ENCODE measurements at regions not wholly inside any gene's neighbourhood (a gene's known extent, or its start where the extent isn't known, plus 50 kb on each side); places are given as distances from the start of the nearest gene placed in this dataset.

- H3K27me3 ChIP-seq (ENCODE audit: insufficient read depth, insufficient read length) = no peaks in the 10 kb centered on the region
- H3K9me3 ChIP-seq (ENCODE audit: insufficient read depth, low read length) = no peaks in the 10 kb centered on the region
- peak; percentile 27 for DNase-seq (ENCODE audit: low read depth, low spot score)
- H3K36me3 ChIP-seq (ENCODE audit: insufficient read depth, insufficient read length, low read length) = no peaks in the 10 kb centered on the region
- no peaks in the 10 kb centered on the region for H3K4me1 ChIP-seq (ENCODE audit: insufficient read depth, insufficient read length)
- H3K9ac ChIP-seq (ENCODE audit: insufficient read length, low read depth) = no peak overlapping the region
- no peak overlapping the region for H3K4me3 ChIP-seq (ENCODE audit: insufficient read length, low read depth)
- TF ChIP-seq ZNF274 (IDR thresholded peaks at IDR 0.05; ENCODE audit: low read depth, low read length) = no peak
Observed at GRCh38 chr7:142375710-142376313, 118.0 kb upstream of the PRSS58 start.

GRCh38 chr7:142372727-142373126, 114.9 kb upstream of the PRSS58 start:
- Histone ChIP-seq H3K9me3 (ENCODE audit: insufficient read depth, low read length) (peaks cover 14% of the 10 kb centered on the region; the same call in 1 of the 2 replicates), H3K36me3 (ENCODE audit: insufficient read depth, insufficient read length, low read length) (no peaks in the 10 kb centered on the region), H3K4me3 (ENCODE audit: insufficient read length, low read depth) (no peak overlapping the region), H3K9ac (ENCODE audit: insufficient read length, low read depth) (no peak overlapping the region), H3K27me3 (ENCODE audit: insufficient read depth, insufficient read length) (no peaks in the 10 kb centered on the region), H3K4me1 (ENCODE audit: insufficient read depth, insufficient read length) (no peaks in the 10 kb centered on the region)
- TF ChIP-seq SUZ12 (IDR thresholded peaks at IDR 0.05; ENCODE audit: extremely low read depth, insufficient read depth, insufficient read length) = no peak
- no peak for TF ChIP-seq ZNF274 (IDR thresholded peaks at IDR 0.05; ENCODE audit: low read depth, low read length)
- TF ChIP-seq YY1 (IDR thresholded peaks at IDR 0.05; ENCODE audit: insufficient read depth, insufficient read length) = no peak
- no peak for DNase-seq (ENCODE audit: low read depth, low spot score)

GRCh38 chr7:142371586-142372377, 113.9 kb upstream of the PRSS58 start:
- H3K27me3 ChIP-seq (ENCODE audit: insufficient read depth, insufficient read length) = no peaks in the 10 kb centered on the region
- DNase-seq (ENCODE audit: low read depth, low spot score) = no peak
- no peak overlapping the region for H3K9ac ChIP-seq (ENCODE audit: insufficient read length, low read depth)
- TF ChIP-seq ZNF274 (IDR thresholded peaks at IDR 0.05; ENCODE audit: low read depth, low read length) (no peak), SUZ12 (IDR thresholded peaks at IDR 0.05; ENCODE audit: extremely low read depth, insufficient read depth, insufficient read length) (no peak), YY1 (IDR thresholded peaks at IDR 0.05; ENCODE audit: insufficient read depth, insufficient read length) (no peak)
- no peaks in the 10 kb centered on the region for H3K36me3 ChIP-seq (ENCODE audit: insufficient read depth, insufficient read length, low read length)
- H3K4me3 ChIP-seq (ENCODE audit: insufficient read length, low read depth) = no peak overlapping the region
- peaks cover 18% of the 10 kb centered on the region; the same call in 1 of the 2 replicates for H3K9me3 ChIP-seq (ENCODE audit: insufficient read depth, low read length)
- H3K4me1 ChIP-seq (ENCODE audit: insufficient read depth, insufficient read length) = no peaks in the 10 kb centered on the region

- no peak overlapping the region for H3K4me3 ChIP-seq (ENCODE audit: insufficient read length, low read depth)
- H3K27me3 ChIP-seq (ENCODE audit: insufficient read depth, insufficient read length) = no peaks in the 10 kb centered on the region
- peak; percentile 58 for DNase-seq (ENCODE audit: low read depth, low spot score)
- H3K9ac ChIP-seq (ENCODE audit: insufficient read length, low read depth) = no peak overlapping the region
- no peak for TF ChIP-seq ZNF274 (IDR thresholded peaks at IDR 0.05; ENCODE audit: low read depth, low read length)
- TF ChIP-seq YY1 (IDR thresholded peaks at IDR 0.05; ENCODE audit: insufficient read depth, insufficient read length) = no peak
- H3K9me3 ChIP-seq (ENCODE audit: insufficient read depth, low read length) = peaks cover 18% of the 10 kb centered on the region; the same call in 1 of the 2 replicates
- H3K36me3 ChIP-seq (ENCODE audit: insufficient read depth, insufficient read length, low read length) = no peaks in the 10 kb centered on the region
- no peaks in the 10 kb centered on the region for H3K4me1 ChIP-seq (ENCODE audit: insufficient read depth, insufficient read length)
Observed at GRCh38 chr7:142365410-142365842, 107.6 kb upstream of the PRSS58 start.

GRCh38 chr7:142364551-142364950, 106.7 kb upstream of the PRSS58 start:
- Histone ChIP-seq H3K27me3 (ENCODE audit: insufficient read depth, insufficient read length) (no peaks in the 10 kb centered on the region), H3K4me3 (ENCODE audit: insufficient read length, low read depth) (no peak overlapping the region), H3K36me3 (ENCODE audit: insufficient read depth, insufficient read length, low read length) (no peaks in the 10 kb centered on the region), H3K9me3 (ENCODE audit: insufficient read depth, low read length) (peaks cover 18% of the 10 kb centered on the region; the same call in 1 of the 2 replicates), H3K9ac (ENCODE audit: insufficient read length, low read depth) (no peak overlapping the region), H3K4me1 (ENCODE audit: insufficient read depth, insufficient read length) (no peaks in the 10 kb centered on the region)
- no peak for TF ChIP-seq YY1 (IDR thresholded peaks at IDR 0.05; ENCODE audit: insufficient read depth, insufficient read length)
- no peak for DNase-seq (ENCODE audit: low read depth, low spot score)

- TF ChIP-seq YY1 (IDR thresholded peaks at IDR 0.05; ENCODE audit: insufficient read depth, insufficient read length) (no peak), SUZ12 (IDR thresholded peaks at IDR 0.05; ENCODE audit: extremely low read depth, insufficient read depth, insufficient read length) (no peak), ZNF274 (IDR thresholded peaks at IDR 0.05; ENCODE audit: low read depth, low read length) (no peak)
Observed at GRCh38 chr7:142362349-142362748, 104.5 kb upstream of the PRSS58 start.

GRCh38 chr7:142359694-142360279, 101.9 kb upstream of the PRSS58 start:
- Histone ChIP-seq H3K9ac (ENCODE audit: insufficient read length, low read depth) (no peak overlapping the region), H3K9me3 (ENCODE audit: insufficient read depth, low read length) (no peaks in the 10 kb centered on the region), H3K27me3 (ENCODE audit: insufficient read depth, insufficient read length) (no peaks in the 10 kb centered on the region), H3K4me1 (ENCODE audit: insufficient read depth, insufficient read length) (no peaks in the 10 kb centered on the region), H3K36me3 (ENCODE audit: insufficient read depth, insufficient read length, low read length) (no peaks in the 10 kb centered on the region), H3K4me3 (ENCODE audit: insufficient read length, low read depth) (no peak overlapping the region)
- TF ChIP-seq YY1 (IDR thresholded peaks at IDR 0.05; ENCODE audit: insufficient read depth, insufficient read length) = no peak
- no peak for TF ChIP-seq SUZ12 (IDR thresholded peaks at IDR 0.05; ENCODE audit: extremely low read depth, insufficient read depth, insufficient read length)
- no peak for TF ChIP-seq ZNF274 (IDR thresholded peaks at IDR 0.05; ENCODE audit: low read depth, low read length)
- no peak for DNase-seq (ENCODE audit: low read depth, low spot score)

More at GRCh38 chr7:142362349-142362748, 104.5 kb upstream of the PRSS58 start:
- peaks cover under 1% of the 10 kb centered on the region; the same call in 1 of the 2 replicates for H3K9me3 ChIP-seq (ENCODE audit: insufficient read depth, low read length)
- no peak overlapping the region for H3K4me3 ChIP-seq (ENCODE audit: insufficient read length, low read depth)
- H3K36me3 ChIP-seq (ENCODE audit: insufficient read depth, insufficient read length, low read length) = no peaks in the 10 kb centered on the region
- DNase-seq (ENCODE audit: low read depth, low spot score) = no peak
- H3K9ac ChIP-seq (ENCODE audit: insufficient read length, low read depth) = no peak overlapping the region
- H3K4me1 ChIP-seq (ENCODE audit: insufficient read depth, insufficient read length) = no peaks in the 10 kb centered on the region
- H3K27me3 ChIP-seq (ENCODE audit: insufficient read depth, insufficient read length) = no peaks in the 10 kb centered on the region
